ENCODE measurements at regions not wholly inside any gene's neighbourhood (a gene's known extent, or its start where the extent isn't known, plus 50 kb on each side); places are given as distances from the start of the nearest gene placed in this dataset.
"Not testable (repeated sequence)": the region's sequence is repeated elsewhere in the genome, so short reads cannot be mapped to it uniquely, and the experiment has no call there.

DNA sequence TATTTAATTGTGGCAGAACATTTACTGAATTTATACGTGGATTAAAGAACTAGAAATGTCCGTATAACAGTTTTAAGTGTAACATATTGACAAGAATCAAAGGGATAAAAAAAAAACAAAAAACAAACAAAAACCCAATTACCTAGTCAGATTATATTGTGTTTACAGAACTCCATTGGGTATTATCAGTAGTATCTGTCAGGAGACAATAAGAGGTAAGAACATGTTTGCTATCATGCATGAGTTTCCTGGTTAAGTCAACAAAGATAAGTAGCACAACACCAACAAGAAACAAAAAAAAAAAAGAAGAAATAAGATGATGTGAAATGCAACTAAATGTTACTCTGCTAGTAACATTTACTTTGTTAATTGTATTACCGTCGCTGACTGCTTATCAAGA is 570.6 kb downstream of the ZBBX start:
- DNase-seq, result no peak

DNA sequence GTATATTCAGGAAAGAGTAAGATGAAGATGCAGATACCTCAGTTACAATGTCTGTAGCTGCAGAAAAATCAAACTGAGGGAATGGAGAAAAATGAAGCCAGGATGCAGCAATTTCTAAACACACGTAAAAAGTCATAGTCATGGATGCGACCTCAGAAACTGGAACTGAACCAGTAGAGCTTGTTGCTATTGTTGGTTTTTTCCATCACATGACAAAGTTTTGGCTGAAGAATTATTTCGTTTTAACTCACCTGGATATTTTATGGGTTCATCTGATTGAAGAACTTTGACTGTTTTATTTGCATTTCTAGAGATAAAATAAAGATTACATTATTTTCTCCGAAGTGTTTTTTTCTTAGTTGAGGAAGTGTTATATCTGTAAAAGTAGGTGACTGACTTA is 591.2 kb downstream of the ZBBX start:
- no peak for DNase-seq

- DNase-seq, result no peak
Observed at GRCh38 chr3:166785876-166786275, 594.2 kb downstream of the ZBBX start.

GRCh38 chr3:166783206-166783605 is 596.9 kb downstream of the ZBBX start:
- DNase-seq, result no peak

DNA sequence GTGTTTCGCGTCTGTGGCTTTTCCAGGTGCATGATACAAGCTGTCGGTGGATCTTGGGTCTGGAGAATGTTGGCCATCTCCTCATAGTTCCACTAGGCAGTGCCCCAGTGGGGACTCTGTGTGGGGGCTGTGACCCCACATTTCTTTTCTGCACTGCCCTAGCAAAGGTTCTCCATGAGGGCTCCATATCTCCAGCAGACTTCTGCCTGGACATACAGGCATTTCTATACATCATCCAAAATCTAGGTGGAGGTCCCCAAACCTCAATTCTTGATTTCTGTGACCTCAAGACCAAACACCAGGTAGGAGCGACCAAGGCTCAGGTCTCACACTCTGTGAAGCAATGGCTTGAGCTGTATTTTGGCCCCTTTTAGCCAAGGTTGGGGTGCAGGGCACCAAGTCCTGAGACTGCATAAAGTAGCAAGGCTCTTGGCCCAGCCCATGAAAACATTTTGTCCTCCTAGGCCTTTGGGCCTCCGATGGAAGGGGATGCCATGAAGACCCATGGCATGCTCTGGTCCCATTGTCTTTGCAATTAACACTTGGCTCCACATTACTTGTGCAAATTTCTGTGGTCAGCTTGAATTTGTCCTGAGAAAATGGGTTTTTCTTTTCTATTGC is 615.3 kb downstream of the ZBBX start:
- no peak for DNase-seq

DNA sequence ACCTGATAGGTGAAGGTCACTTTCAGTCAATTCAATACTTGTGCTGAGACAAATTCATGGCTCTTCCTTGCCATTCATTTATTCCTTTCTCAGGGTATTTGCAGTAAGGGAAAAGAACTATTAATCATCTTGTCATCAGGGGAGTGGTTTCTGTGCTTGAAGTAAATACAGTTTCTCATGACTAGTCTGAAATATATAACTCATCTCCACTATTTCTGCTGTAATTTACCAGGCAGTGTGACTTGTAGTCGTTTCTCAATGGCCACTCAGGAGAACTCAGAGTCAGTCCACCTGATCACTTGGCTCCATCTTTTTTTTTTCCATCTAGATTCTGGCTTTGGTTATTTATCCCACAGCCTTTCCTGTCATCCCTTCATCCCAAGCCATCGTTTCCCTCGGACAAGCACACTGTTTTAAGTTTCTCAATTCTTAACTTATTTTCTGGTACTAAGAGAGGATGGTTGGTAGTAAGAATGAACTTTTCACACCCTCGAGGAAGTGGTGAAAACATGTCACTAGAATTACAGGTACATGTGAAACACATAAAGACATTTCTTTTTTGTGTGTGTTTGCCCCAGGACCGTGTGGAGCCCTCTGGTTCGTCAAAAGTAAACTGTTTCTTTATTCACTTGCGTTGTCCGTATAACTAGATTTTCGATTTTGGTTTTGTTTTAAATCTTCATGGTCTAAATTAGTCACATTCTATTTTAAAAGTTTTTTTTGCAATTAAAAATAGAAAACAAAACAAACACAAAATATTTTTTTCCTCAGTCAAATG is 620.2 kb downstream of the ZBBX start:
- DNase-seq, result no peak

DNA sequence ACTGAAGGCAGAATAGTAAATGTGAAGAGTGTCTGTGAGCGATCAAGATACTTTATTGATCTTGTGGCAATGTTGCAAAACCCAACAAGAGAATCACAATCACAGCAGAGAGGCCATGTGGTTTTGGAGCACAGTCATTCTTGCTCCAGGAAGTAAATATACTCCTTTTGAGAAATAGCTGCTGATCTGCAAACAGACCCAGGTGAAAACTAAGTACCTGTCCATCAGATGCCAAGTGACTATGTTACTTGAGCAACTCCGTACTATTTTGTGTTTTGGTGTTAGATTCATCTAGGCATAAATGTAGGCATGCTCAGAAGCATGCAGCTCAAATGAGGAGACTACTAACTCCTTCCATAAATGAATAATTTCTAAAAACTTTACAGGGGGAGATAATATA is 627.9 kb downstream of the ZBBX start:
- DNase-seq, result no peak

DNA sequence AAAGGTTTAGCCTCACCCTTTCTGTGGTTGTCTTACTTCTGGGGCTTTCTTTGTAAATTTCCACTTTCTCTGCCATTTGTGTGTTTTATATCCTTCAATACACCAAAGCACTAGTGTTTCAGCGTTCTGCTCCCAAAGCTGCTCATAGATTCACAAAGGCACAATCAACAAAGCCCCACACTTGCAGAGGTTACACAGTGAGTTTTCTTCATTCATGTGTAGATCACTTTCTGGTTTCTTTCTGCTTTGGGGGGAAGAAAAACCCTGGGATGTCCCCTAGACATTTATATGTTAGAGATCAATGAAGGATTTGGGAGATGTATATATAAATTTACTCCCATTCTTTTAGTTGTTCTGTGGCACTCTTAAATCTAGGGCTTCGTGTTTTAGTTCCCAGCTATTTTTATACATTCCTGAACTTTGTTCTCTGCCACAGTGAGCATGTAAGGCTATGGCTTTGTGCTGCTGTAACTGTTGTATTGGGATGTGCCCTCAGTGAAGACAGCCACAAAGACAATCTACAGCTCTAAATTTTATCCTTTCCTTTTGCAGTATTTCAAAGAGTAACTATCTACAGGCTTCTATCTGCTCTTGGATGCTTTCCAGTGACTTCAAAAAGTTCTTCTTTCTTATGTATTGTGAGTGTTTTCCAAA is 636.5 kb downstream of the ZBBX start:
- no peak for DNase-seq

- no peak for DNase-seq
Observed at GRCh38 chr3:166734734-166735133, 645.4 kb downstream of the ZBBX start.

- no peak for DNase-seq
Observed at GRCh38 chr3:166731701-166732100, 648.4 kb downstream of the ZBBX start.

DNA sequence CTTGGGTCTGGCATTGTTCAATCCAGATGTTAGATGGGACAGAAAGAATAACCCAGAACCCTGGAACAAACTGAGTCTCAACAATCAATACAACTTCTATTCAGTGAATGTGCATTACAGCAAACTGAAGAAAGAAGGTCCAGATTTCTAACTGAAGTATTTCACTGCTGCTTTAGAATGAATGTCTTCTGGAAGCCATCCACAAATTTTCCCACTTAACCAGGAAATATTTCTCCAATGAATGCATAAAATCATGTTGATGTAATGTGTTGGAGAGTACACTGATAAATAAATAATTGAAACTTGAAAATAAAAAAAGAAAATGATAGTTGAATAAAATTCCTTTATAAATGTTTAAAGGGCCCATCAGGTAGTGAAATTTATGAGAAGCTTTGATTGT is 658.6 kb downstream of the ZBBX start:
- DNase-seq, result no peak

DNA sequence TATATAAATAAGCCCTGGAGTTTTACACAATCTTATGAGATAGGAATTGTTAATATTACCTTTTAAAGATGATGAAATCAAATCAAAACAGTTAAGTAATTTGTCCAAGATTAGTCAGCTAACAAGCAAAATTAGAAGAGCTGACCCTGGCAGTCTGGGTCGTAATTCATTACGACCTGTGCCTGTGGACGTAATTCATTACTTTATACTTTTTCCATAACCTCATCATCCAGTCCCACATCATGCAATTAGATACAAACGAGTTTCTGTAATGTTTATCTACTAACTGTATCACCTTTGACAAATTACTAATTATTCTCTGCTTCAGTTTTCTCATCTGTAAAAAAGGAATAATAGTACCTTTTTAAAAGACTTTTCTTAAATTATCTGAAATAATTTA is 665.9 kb downstream of the ZBBX start:
- no peak for DNase-seq

DNA sequence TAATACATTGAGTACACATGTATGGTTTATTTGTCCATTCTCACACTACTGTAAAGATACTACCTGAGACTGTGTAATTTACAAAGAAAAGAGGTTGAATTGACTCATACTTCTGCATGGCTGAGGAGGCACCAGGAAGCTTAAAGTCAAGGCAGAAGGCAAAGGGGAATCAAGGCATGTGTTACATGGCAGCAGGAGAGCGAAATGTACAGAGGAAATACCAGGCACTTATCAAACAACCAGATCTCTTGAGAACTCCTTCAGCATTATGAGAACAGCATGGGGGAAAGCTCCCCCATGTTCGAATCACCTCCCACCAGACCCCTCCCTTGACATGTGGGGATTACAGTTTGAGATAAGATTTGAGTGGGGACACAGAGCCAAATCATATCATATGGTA is 666.3 kb downstream of the ZBBX start:
- no peak for DNase-seq

DNA sequence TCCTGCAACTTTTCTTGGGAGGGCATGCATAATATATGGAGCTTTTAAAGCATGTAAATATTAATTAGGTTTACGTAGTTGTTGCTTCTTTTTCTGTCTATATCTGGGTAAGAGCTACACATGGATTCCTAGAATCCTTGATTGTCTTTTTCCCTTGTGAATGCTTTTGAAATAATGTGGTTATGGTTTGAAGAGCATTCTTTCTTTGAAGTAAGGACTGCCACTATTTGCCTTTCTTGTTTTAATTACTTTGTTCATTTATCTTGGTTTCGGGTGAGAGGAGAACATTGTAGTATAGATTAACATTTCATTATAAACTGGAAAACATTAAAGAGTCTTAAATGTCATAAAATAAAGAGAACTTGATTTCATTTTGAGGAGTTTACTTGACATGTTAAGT is 674.0 kb downstream of the ZBBX start:
- DNase-seq, result no peak

DNA sequence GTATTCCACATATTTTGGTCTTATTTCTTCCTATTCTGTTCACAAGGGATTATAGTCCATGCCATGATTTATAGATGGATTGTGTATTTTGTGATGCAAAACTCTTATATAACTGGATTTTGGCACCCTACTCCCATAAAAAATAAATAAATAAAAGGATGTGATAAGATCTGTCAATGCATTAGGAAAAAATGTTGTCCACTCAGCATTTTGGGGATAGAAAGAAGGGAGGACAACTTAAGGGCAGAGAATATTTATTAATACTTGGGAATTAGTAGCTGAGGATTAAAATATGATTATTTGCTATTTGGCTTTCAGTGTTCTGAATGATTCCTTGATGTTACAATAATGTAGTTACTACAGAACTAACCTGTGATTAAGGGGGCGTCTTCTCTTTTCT is 682.6 kb downstream of the ZBBX start:
- no peak for DNase-seq

GRCh38 chr3:166696103-166696502 is 684.0 kb downstream of the ZBBX start:
- DNase-seq, result no peak

- DNase-seq, result no peak
Observed at GRCh38 chr3:166688665-166689064, 691.4 kb downstream of the ZBBX start.

DNA sequence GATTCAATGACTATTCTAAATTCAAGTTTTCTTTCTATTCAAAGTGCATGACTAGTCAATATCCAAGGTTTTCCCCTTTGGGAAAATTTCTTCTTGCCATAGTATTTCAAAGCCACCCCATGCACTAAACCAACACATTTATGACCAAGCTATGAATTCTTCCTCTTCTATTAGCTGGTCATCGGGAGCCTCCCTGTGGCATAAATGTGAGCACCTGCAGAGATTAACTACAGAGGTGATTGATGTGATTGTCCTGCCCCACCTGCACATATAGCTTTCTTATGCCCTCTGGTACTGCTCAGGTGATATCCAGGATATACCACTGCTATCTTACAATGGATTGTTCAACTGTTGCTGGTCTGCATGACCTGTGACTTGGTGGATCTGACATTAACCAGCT is 694.9 kb downstream of the ZBBX start:
- no peak for DNase-seq

- not testable (repeated sequence) for DNase-seq
Observed at GRCh38 chr3:166684077-166684476, 696.0 kb downstream of the ZBBX start.

GRCh38 chr3:166669781-166670180 is 710.3 kb downstream of the ZBBX start:
- no peak for DNase-seq

DNA sequence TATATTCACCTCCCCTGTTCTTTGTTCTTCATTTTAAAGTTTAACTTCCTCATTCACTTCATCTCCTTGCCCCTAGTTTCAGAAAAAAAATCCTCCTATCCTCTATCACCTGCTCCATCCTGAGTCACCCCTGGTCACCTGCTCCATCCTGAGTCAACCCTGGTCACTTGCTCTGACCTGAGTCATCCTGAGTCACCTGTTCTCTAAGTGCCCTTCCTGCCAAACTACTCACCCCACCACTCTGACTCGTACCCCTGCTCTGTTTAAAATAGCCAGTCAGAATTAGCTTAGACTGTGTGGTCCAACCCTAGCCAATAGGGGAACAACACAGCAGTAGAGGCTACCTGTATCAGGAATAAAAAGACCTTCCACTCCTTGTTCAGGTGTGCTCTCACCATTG is 716.9 kb downstream of the ZBBX start:
- no peak for DNase-seq

GRCh38 chr3:166661621-166662020 is 718.5 kb downstream of the ZBBX start:
- DNase-seq, result no peak

GRCh38 chr3:166660962-166661361 is 719.1 kb downstream of the ZBBX start:
- no peak for DNase-seq

- DNase-seq, result no peak
Observed at GRCh38 chr3:166637984-166638530, 742.0 kb downstream of the ZBBX start.
